Astrocyte (in vitro differentiated cells and primary cell): ENCODE measurements at regions not wholly inside any gene's neighbourhood (a gene's known extent, or its start where the extent isn't known, plus 50 kb on each side); places are given as distances from the start of the nearest gene placed in this dataset.

Source experiments
- DNase-seq: peaks from one replicate; pipeline ENCODE4 v3.0.0-alpha.2; 2010; ENCODE audit warnings: low read depth
- FAIRE-seq: peaks from 2 replicates; lab custom pipeline; 2011; peaks lifted over from hg19 to GRCh38; lab: Jason Lieb, UNC
- H2AFZ ChIP-seq: 2 replicates; pipeline ENCODE4 v1.6.0; 2012; ENCODE audit warnings: low read depth, low read length, inconsistent platforms
- H3K27ac ChIP-seq: 2 replicates; pipeline ENCODE4 v1.5.1; 2011; ENCODE audit warnings: low read depth, low read length, inconsistent platforms
- H3K27me3 ChIP-seq: 2 replicates; pipeline ENCODE4 v1.6.0; 2011; ENCODE audit warnings: low read length, inconsistent platforms; ENCODE audit not compliant: insufficient read depth
- H3K36me3 ChIP-seq: 2 replicates; pipeline ENCODE4 v1.5.1; 2011; ENCODE audit warnings: low read length, inconsistent platforms; ENCODE audit not compliant: insufficient read depth
- H3K4me1 ChIP-seq: 2 replicates; pipeline ENCODE4 v1.5.1; 2011; ENCODE audit warnings: low read length, inconsistent platforms; ENCODE audit not compliant: insufficient read depth
- H3K4me2 ChIP-seq: 2 replicates; pipeline ENCODE4 v1.6.0; 2012; ENCODE audit warnings: low read length, inconsistent platforms
- H3K4me3 ChIP-seq: 2 replicates; pipeline ENCODE4 v1.5.1; 2011; ENCODE audit warnings: low read depth, mild to moderate bottlenecking, low read length, inconsistent platforms; ENCODE audit not compliant: insufficient read depth
- H3K79me2 ChIP-seq: 2 replicates; pipeline ENCODE4 v1.6.0; 2012; ENCODE audit warnings: mild to moderate bottlenecking, low read length, inconsistent platforms; ENCODE audit not compliant: insufficient read depth
- H3K9ac ChIP-seq: 2 replicates; pipeline ENCODE4 v1.6.0; 2012; ENCODE audit warnings: mild to moderate bottlenecking, low read length, inconsistent platforms
- H3K9me3 ChIP-seq: 2 replicates; pipeline ENCODE4 v1.5.1; 2012; ENCODE audit warnings: low read depth, mild to moderate bottlenecking, low read length, inconsistent platforms; ENCODE audit not compliant: insufficient read depth
- H4K20me1 ChIP-seq: 2 replicates; pipeline ENCODE4 v1.6.0; 2012; ENCODE audit warnings: low read length, inconsistent platforms; ENCODE audit not compliant: insufficient read depth
- H3K27ac Mint-ChIP-seq: one replicate; pipeline ENCODE4 v1.8.0; 2021; ENCODE audit warnings: mild to moderate bottlenecking, mixed read lengths; ENCODE audit not compliant: unreplicated experiment
- H3K27me3 Mint-ChIP-seq: one replicate; pipeline ENCODE4 v1.8.0; 2021; ENCODE audit warnings: low read depth, mixed read lengths; ENCODE audit not compliant: unreplicated experiment
- H3K36me3 Mint-ChIP-seq: one replicate; pipeline ENCODE4 v1.8.0; 2021; ENCODE audit warnings: low read depth, mixed read lengths; ENCODE audit not compliant: unreplicated experiment
- H3K4me1 Mint-ChIP-seq: one replicate; pipeline ENCODE4 v1.8.0; 2021; ENCODE audit warnings: low read depth, mixed read lengths; ENCODE audit not compliant: unreplicated experiment
- H3K4me3 Mint-ChIP-seq: one replicate; pipeline ENCODE4 v1.8.0; 2021; ENCODE audit warnings: mild to moderate bottlenecking, moderate library complexity, mixed read lengths; ENCODE audit not compliant: unreplicated experiment
- H3K9me3 Mint-ChIP-seq: one replicate; pipeline ENCODE4 v1.8.0; 2021; ENCODE audit warnings: mild to moderate bottlenecking, mixed read lengths; ENCODE audit not compliant: unreplicated experiment
- CTCF ChIP-seq: IDR thresholded peaks from 2 replicates; pipeline ENCODE4 v1.5.1; 2011; ENCODE audit warnings: low read depth, mild to moderate bottlenecking, inconsistent platforms, low read length, moderate library complexity; ENCODE audit not compliant: insufficient read depth
- EZH2 ChIP-seq: IDR thresholded peaks from 2 replicates; pipeline ENCODE4 v1.6.1; 2012; ENCODE audit warnings: mild to moderate bottlenecking, low read length, inconsistent platforms; ENCODE audit not compliant: insufficient read depth

GRCh38 chr10:130363051-130363450 lies 226.9 kb downstream of the GLRX3 start:
- no peak for FAIRE-seq

GRCh38 chr10:130363899-130364445 lies 227.8 kb downstream of the GLRX3 start:
- Mint-ChIP-seq H3K4me1 (no peaks in the 10 kb centered on the region), H3K9me3 (peaks cover 21% of the 10 kb centered on the region), H3K36me3 (no peaks in the 10 kb centered on the region), H3K27me3 (no peaks in the 10 kb centered on the region), H3K4me3 (no peak overlapping the region), H3K27ac (no peak overlapping the region)
- H4K20me1 ChIP-seq: no peaks in the 10 kb centered on the region
- H3K4me3 ChIP-seq: no peak overlapping the region
- no peaks in the 10 kb centered on the region for H3K36me3 ChIP-seq
- FAIRE-seq: no peak
- no peak for DNase-seq
- no peak overlapping the region for H3K4me2 ChIP-seq
- no peaks in the 10 kb centered on the region for H3K27me3 ChIP-seq
- no peak overlapping the region for H2AFZ ChIP-seq
- no peak overlapping the region for H3K27ac ChIP-seq
- no peaks in the 10 kb centered on the region for H3K79me2 ChIP-seq
- no peak overlapping the region for H3K9ac ChIP-seq
- TF ChIP-seq CTCF (no peak), EZH2 (no peak)
- H3K4me1 ChIP-seq: no peaks in the 10 kb centered on the region
- peaks cover 27% of the 10 kb centered on the region for H3K9me3 ChIP-seq

More at GRCh38 chr10:130363051-130363450, 226.9 kb downstream of the GLRX3 start:
- Histone ChIP-seq H3K9me3 (peaks cover 24% of the 10 kb centered on the region), H3K79me2 (no peaks in the 10 kb centered on the region), H3K27ac (no peak overlapping the region), H3K4me1 (no peaks in the 10 kb centered on the region), H4K20me1 (no peaks in the 10 kb centered on the region), H2AFZ (no peak overlapping the region), H3K36me3 (no peaks in the 10 kb centered on the region), H3K4me2 (no peak overlapping the region), H3K4me3 (no peak overlapping the region), H3K27me3 (no peaks in the 10 kb centered on the region), H3K9ac (no peak overlapping the region)
- no peaks in the 10 kb centered on the region for H3K27me3 Mint-ChIP-seq
- TF ChIP-seq EZH2: no peak
- no peak for TF ChIP-seq CTCF
- DNase-seq: no peak
- no peak overlapping the region for H3K4me3 Mint-ChIP-seq
- no peaks in the 10 kb centered on the region for H3K4me1 Mint-ChIP-seq
- H3K9me3 Mint-ChIP-seq: peaks cover 17% of the 10 kb centered on the region
- H3K27ac Mint-ChIP-seq: no peak overlapping the region
- no peaks in the 10 kb centered on the region for H3K36me3 Mint-ChIP-seq

- H3K9me3 Mint-ChIP-seq: peaks cover 19% of the 10 kb centered on the region
- H3K27me3 Mint-ChIP-seq: no peaks in the 10 kb centered on the region
- no peaks in the 10 kb centered on the region for H3K27me3 ChIP-seq
- H3K9me3 ChIP-seq: peaks cover 29% of the 10 kb centered on the region
- TF ChIP-seq EZH2 (no peak), CTCF (no peak)
- no peaks in the 10 kb centered on the region for H3K4me1 Mint-ChIP-seq
- no peak overlapping the region for H3K4me3 Mint-ChIP-seq
- H3K79me2 ChIP-seq: no peaks in the 10 kb centered on the region
- H3K4me2 ChIP-seq: no peak overlapping the region
- H3K4me1 ChIP-seq: no peaks in the 10 kb centered on the region
- H3K27ac ChIP-seq: no peak overlapping the region
- no peak for DNase-seq
- H3K9ac ChIP-seq: no peak overlapping the region
- no peak overlapping the region for H3K27ac Mint-ChIP-seq
- no peak overlapping the region for H2AFZ ChIP-seq
- no peak overlapping the region for H3K4me3 ChIP-seq
- no peaks in the 10 kb centered on the region for H3K36me3 Mint-ChIP-seq
- FAIRE-seq: no peak
- no peaks in the 10 kb centered on the region for H4K20me1 ChIP-seq
- no peaks in the 10 kb centered on the region for H3K36me3 ChIP-seq
Observed at GRCh38 chr10:130364631-130365411, 228.6 kb downstream of the GLRX3 start.
